IMR-90 (cell line): ENCODE measurements at regions not wholly inside any gene's neighbourhood (a gene's known extent, or its start where the extent isn't known, plus 50 kb on each side); places are given as distances from the start of the nearest gene placed in this dataset.

Experiments used
- ATAC-seq: fragments of 200-7000 bp; cut with Tn5 transposase; 2 replicates; pipeline ENCODE4 v1.9.1; 2020; ENCODE audit warnings: low read depth, mild to moderate bottlenecking, moderate library complexity
- BruUV-seq: library from RNA; stranded (reverse); fragments of 400-500 nt; replicated peaks from 2 replicates; lab custom pipeline; 2021; lab: Mats Ljungman, UMichigan
- CTCF ChIA-PET: fragments of 300-600 bp; formaldehyde crosslinking; extraction: SDS; loops from one replicate; lab custom pipeline; 2021; ENCODE audit warnings: antibody characterized with exemption; lab: Yijun Ruan, JAX
- POLR2A ChIA-PET: fragments of 300-600 bp; sonication (Branson Sonifier 250); formaldehyde crosslinking; loops from one replicate; lab custom pipeline; 2022; ENCODE audit warnings: antibody characterized with exemption; ENCODE audit not compliant: unreplicated experiment; lab: Charles Lee
- DNase-seq: peaks from one replicate; pipeline ENCODE4 v3.0.0; 2013
- H2AFZ ChIP-seq: replicated peaks from 2 replicates; pipeline ENCODE3; 2013; ENCODE audit warnings: low read length, mild to moderate bottlenecking; ENCODE audit not compliant: poor library complexity
- H2AK5ac ChIP-seq: 2 replicates; pipeline ENCODE4 v1.6.1; 2013; ENCODE audit warnings: low read depth, low read length, inconsistent platforms
- H2AK9ac ChIP-seq: replicated peaks from 2 replicates; pipeline ENCODE3; 2013; ENCODE audit warnings: mild to moderate bottlenecking, low read depth, low read length, moderate library complexity; ENCODE audit not compliant: poor library complexity
- H2BK120ac ChIP-seq: 2 replicates; pipeline ENCODE4 v1.6.1; 2013; ENCODE audit warnings: low read depth, low read length, inconsistent platforms
- H2BK15ac ChIP-seq: 3 replicates; pipeline ENCODE4 v1.6.1; 2013; ENCODE audit warnings: low read depth, low read length, inconsistent platforms
- H2BK20ac ChIP-seq: 2 replicates; pipeline ENCODE4 v1.6.1; 2013; ENCODE audit warnings: low read depth, mild to moderate bottlenecking, inconsistent platforms, low read length, moderate library complexity
- H2BK5ac ChIP-seq: 2 replicates; pipeline ENCODE4 v1.6.1; 2013; ENCODE audit warnings: mild to moderate bottlenecking, low read depth, low read length, inconsistent platforms; ENCODE audit not compliant: poor library complexity, severe bottlenecking
- H3K14ac ChIP-seq: replicated peaks from 2 replicates; pipeline ENCODE4 v1.6.1; 2013; ENCODE audit warnings: low read depth, low read length, inconsistent platforms
- H3K18ac ChIP-seq: 2 replicates; pipeline ENCODE4 v1.6.1; 2013; ENCODE audit warnings: low read depth, low read length, control low read depth
- H3K23ac ChIP-seq: 2 replicates; pipeline ENCODE4 v1.6.1; 2013; ENCODE audit warnings: low read depth, low read length, inconsistent platforms
- H3K27ac ChIP-seq: 2 replicates; pipeline ENCODE4 v1.5.1; 2013; ENCODE audit warnings: mild to moderate bottlenecking, control low read depth, low read length; ENCODE audit not compliant: insufficient read depth
- H3K27me3 ChIP-seq: 2 replicates; pipeline ENCODE4 v1.6.1; 2013; ENCODE audit warnings: low read length; ENCODE audit not compliant: control insufficient read depth, insufficient read depth
- H3K36me3 ChIP-seq: 2 replicates; pipeline ENCODE4 v1.6.1; 2013; ENCODE audit warnings: low read length, mixed read lengths; ENCODE audit not compliant: control insufficient read depth, insufficient read depth
- H3K4ac ChIP-seq: 2 replicates; pipeline ENCODE4 v1.6.1; 2013; ENCODE audit warnings: low read depth, low read length, inconsistent platforms
- H3K4me1 ChIP-seq: 2 replicates; pipeline ENCODE4 v1.6.1; 2013; ENCODE audit warnings: low read length, mixed read lengths; ENCODE audit not compliant: control insufficient read depth, insufficient read depth
- H3K4me2 ChIP-seq: 2 replicates; pipeline ENCODE4 v1.6.1; 2013; ENCODE audit warnings: low read depth, mild to moderate bottlenecking, control low read depth, low read length, moderate library complexity
- H3K4me3 ChIP-seq: 2 replicates; pipeline ENCODE4 v1.5.1; 2013; ENCODE audit warnings: low read depth, mild to moderate bottlenecking, control low read depth, low read length, moderate library complexity; ENCODE audit not compliant: insufficient read depth
- H3K56ac ChIP-seq: 2 replicates; pipeline ENCODE4 v1.6.1; 2013; ENCODE audit warnings: low read length, inconsistent platforms; ENCODE audit not compliant: insufficient read depth; ENCODE audit errors: extremely low read depth
- H3K79me1 ChIP-seq, 2 experiments: 2 replicates each; pipeline ENCODE4 v1.6.1; 2013; ENCODE audit warnings: low read length in 2 of 2, inconsistent platforms in 1 of 2, low read depth in 1 of 2
- H3K9ac ChIP-seq: 2 replicates; pipeline ENCODE4 v1.6.1; 2013; ENCODE audit warnings: low read depth, low read length, control low read depth
- H3K9me1 ChIP-seq: 2 replicates; pipeline ENCODE4 v1.6.1; 2013; ENCODE audit warnings: low read length, inconsistent platforms; ENCODE audit not compliant: insufficient read depth
- H3K9me3 ChIP-seq: 2 replicates; pipeline ENCODE4 v1.6.1; 2013; ENCODE audit warnings: low read length; ENCODE audit not compliant: control insufficient read depth, insufficient read depth
- H4K20me1 ChIP-seq: 2 replicates; pipeline ENCODE4 v1.6.1; 2013; ENCODE audit warnings: low read length, inconsistent platforms; ENCODE audit not compliant: insufficient read depth
- H4K5ac ChIP-seq: 2 replicates; pipeline ENCODE4 v1.6.1; 2013; ENCODE audit warnings: mild to moderate bottlenecking, low read depth, low read length, control low read depth
- H4K8ac ChIP-seq, 2 experiments: 2 replicates each; pipeline ENCODE4 v1.6.1; 2013; ENCODE audit warnings: low read depth in 2 of 2, low read length in 2 of 2, control low read depth in 1 of 2, inconsistent platforms in 1 of 2
- H4K91ac ChIP-seq: 2 replicates; pipeline ENCODE4 v1.6.1; 2013; ENCODE audit warnings: low read depth, low read length, inconsistent platforms; ENCODE audit not compliant: insufficient read depth
- CEBPB ChIP-seq: IDR thresholded peaks from 2 replicates; pipeline ENCODE4 v1.6.1; 2012; ENCODE audit warnings: low read depth, low read length, improper control_type of control experiment
- MAFK ChIP-seq: IDR thresholded peaks from 2 replicates; pipeline ENCODE4 v1.6.1; 2012; ENCODE audit warnings: low read depth, low read length, improper control_type of control experiment
- MAZ ChIP-seq: IDR thresholded peaks from 2 replicates; pipeline ENCODE4 v1.6.1; 2012; ENCODE audit warnings: low read depth, mild to moderate bottlenecking, low read length, improper control_type of control experiment, moderate library complexity, borderline replicate concordance
- POLR2A ChIP-seq: IDR thresholded peaks from 2 replicates; pipeline ENCODE4 v1.6.1; 2012; ENCODE audit warnings: mild to moderate bottlenecking, low read depth, low read length
- whole genome bisulfite sequencing, 2 experiments: methylation state at CpG; one replicate each; pipeline versions ENCODE4 v1.1.5 to v1.1.7; 2013; ENCODE audit warnings: missing lambda C conversion rate in 2 of 2; ENCODE audit not compliant: insufficient read length in 1 of 2; ENCODE audit errors: extremely low coverage in 2 of 2; 5-methylcytosine and 5-hydroxymethylcytosine counted together
- dilution Hi-C: fragments of 300-500 bp; cut with HindIII; formaldehyde crosslinking; loops from one replicate; pipeline ENCODE4 v1.14.3; 2018; ENCODE audit warnings: low sequenced_read_pairs; ENCODE audit not compliant: unreplicated experiment
- in situ Hi-C: fragments of 300-500 bp; cut with MboI; formaldehyde crosslinking; loops from 3 replicates; pipeline ENCODE4 v1.14.3; 2019; ENCODE audit warnings: low sequenced_read_pairs, inconsistent platforms, mixed read lengths
- intact Hi-C: fragments of 100-400 bp; cut with micrococcal nuclease; formaldehyde crosslinking; loops from 2 replicates; pipeline ENCODE4 v1.10.0; 2022

DNA sequence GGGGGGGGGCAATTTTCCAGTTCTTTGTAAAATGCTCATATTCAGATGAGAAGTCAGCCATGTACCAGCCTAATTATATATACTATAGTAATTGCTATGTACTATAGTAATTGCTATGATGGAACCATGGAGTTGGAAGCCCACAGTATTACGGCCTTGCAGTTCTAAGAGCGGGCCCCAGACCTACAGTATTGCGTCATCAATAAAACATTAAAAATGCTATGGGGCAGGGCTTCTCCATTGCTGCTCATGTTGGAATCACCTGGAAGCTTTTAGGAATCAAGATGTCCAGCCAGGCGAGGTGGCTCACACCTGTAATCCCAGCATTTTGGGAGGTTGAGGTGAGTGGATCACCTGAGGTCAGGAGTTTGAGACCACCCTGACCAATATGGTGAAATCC, 443.7 kb upstream of the GRM7 start:
- Histone ChIP-seq H3K4me2 (no peak overlapping the region), H3K23ac (no peak overlapping the region), H2BK5ac (no peak overlapping the region), H4K8ac (no peak overlapping the region), H4K91ac (no peak overlapping the region), H3K56ac (no peak overlapping the region), H2AFZ (no peak overlapping the region), H2BK15ac (no peak overlapping the region), H3K4me1 (no peaks in the 10 kb centered on the region), H3K79me1 (no peaks in the 10 kb centered on the region), H4K5ac (no peak overlapping the region), H3K9me3 (peaks cover 6% of the 10 kb centered on the region), H3K4ac (no peak overlapping the region), H3K36me3 (no peaks in the 10 kb centered on the region), H2BK120ac (no peak overlapping the region), H3K9ac (no peak overlapping the region), H3K4me3 (no peak overlapping the region), H3K27me3 (no peaks in the 10 kb centered on the region), H4K20me1 (no peaks in the 10 kb centered on the region), H2AK9ac (no peak overlapping the region), H2BK20ac (no peak overlapping the region), H3K14ac (no peak overlapping the region), H2AK5ac (no peak overlapping the region), H3K18ac (no peak overlapping the region), H3K9me1 (no peaks in the 10 kb centered on the region), H3K27ac (no peak overlapping the region)
- intact Hi-C loops: no loop called here
- no peak for ATAC-seq
- dilution Hi-C loops: no loop called here
- no TSS peak for BruUV-seq
- WGBS, 2 experiments: no CpG with 5 or more reads among the region's 4 CpGs
- TF ChIP-seq CEBPB: peak; percentile 67
- TF ChIP-seq MAFK: no peak
- no peak for TF ChIP-seq POLR2A
- no peak for TF ChIP-seq MAZ
- POLR2A ChIA-PET: no interaction called here
- in situ Hi-C loops: no loop called here
- CTCF ChIA-PET: no interaction called here
- no peak for DNase-seq
